ENCODE measurements at regions not wholly inside any gene's neighbourhood (a gene's known extent, or its start where the extent isn't known, plus 50 kb on each side); places are given as distances from the start of the nearest gene placed in this dataset.
"Not testable (repeated sequence)": the region's sequence is repeated elsewhere in the genome, so short reads cannot be mapped to it uniquely, and the experiment has no call there.

DNA sequence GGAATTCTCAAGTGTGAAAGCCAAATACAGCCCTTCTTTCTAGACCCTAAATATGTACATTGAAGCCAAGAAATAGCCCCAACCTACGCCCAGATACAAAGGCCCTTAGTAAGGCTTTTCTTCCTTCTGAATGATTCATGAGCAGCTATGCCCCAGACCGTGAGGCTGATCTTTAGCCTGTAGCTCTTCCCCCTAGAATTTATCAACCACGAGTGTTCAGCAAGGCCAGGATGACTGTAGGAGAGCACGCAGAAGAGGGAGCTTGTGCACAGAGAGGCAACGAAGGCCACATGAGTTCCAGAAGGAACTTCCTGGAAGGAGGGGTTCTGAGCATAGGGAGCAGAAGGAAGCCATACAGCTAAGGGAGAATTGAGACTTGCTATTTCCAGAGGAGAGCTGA is 53.0 kb upstream of the HABP2 start:
- DNase-seq: no peak
- intact Hi-C loops (cut with micrococcal nuclease): no loop called here
- no peak overlapping the region for H3K27ac Mint-ChIP-seq
- H3K4me1 Mint-ChIP-seq: no peaks in the 10 kb centered on the region
- no peak for ATAC-seq
- no peak overlapping the region for H3K4me3 Mint-ChIP-seq
- Histone ChIP-seq H3K4me1 (ENCODE audit: control insufficient read depth, insufficient read depth, low read length) (peaks cover 4% of the 10 kb centered on the region), H3K9me3 (ENCODE audit: control insufficient read depth, insufficient read depth, low read length) (no peaks in the 10 kb centered on the region), H3K27me3 (ENCODE audit: control insufficient read depth, insufficient read depth, low read length) (no peaks in the 10 kb centered on the region), H3K27ac (ENCODE audit: low read length) (no peak overlapping the region), H3K36me3 (ENCODE audit: control insufficient read depth, insufficient read depth, low read length) (no peaks in the 10 kb centered on the region), H3K4me3 (ENCODE audit: low read length) (no peak overlapping the region)
- H3K27me3 Mint-ChIP-seq (ENCODE audit: low read depth in 2 of 2): peaks cover 2 to 6% of the 10 kb centered on the region in 2 donors
- 80% methylated on average over 5 of the region's 5 CpGs for WGBS (ENCODE audit: insufficient coverage)
- H3K36me3 Mint-ChIP-seq: no peaks in the 10 kb centered on the region
- TF ChIP-seq, protein P1, sequence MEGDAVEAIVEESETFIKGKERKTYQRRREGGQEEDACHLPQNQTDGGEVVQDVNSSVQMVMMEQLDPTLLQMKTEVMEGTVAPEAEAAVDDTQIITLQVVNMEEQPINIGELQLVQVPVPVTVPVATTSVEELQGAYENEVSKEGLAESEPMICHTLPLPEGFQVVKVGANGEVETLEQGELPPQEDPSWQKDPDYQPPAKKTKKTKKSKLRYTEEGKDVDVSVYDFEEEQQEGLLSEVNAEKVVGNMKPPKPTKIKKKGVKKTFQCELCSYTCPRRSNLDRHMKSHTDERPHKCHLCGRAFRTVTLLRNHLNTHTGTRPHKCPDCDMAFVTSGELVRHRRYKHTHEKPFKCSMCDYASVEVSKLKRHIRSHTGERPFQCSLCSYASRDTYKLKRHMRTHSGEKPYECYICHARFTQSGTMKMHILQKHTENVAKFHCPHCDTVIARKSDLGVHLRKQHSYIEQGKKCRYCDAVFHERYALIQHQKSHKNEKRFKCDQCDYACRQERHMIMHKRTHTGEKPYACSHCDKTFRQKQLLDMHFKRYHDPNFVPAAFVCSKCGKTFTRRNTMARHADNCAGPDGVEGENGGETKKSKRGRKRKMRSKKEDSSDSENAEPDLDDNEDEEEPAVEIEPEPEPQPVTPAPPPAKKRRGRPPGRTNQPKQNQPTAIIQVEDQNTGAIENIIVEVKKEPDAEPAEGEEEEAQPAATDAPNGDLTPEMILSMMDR (IDR thresholded peaks at IDR 0.05): no peak
- H3K9me3 Mint-ChIP-seq: no peaks in the 10 kb centered on the region

DNA sequence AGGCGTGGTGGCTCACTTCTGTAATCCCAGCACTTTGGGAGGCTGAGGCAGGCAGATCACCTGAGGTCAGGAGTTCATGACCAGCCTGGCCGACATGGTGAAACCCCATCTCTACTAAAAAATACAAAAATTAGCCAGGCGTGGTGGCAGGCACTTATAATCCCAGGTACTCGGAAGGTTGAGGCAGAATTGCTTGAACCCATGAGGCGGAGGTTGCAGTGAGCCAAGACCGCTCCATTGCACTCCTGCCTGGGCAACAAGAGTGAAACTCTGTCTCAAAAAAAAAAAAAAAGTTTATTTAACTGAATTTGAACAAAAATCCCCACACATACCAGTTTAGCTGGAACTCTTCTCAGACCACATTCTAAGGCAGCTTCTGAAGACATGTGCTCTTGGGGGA is 51.8 kb upstream of the HABP2 start:
- H3K4me3 ChIP-seq (ENCODE audit: low read length); H3K4me1 Mint-ChIP-seq; H3K36me3 ChIP-seq (ENCODE audit: control insufficient read depth, insufficient read depth, low read length); H3K9me3 ChIP-seq (ENCODE audit: control insufficient read depth, insufficient read depth, low read length); H3K9me3 Mint-ChIP-seq; H3K27ac Mint-ChIP-seq; intact Hi-C loops (cut with micrococcal nuclease); H3K36me3 Mint-ChIP-seq; H3K27ac ChIP-seq (ENCODE audit: low read length); H3K4me1 ChIP-seq (ENCODE audit: control insufficient read depth, insufficient read depth, low read length); H3K27me3 Mint-ChIP-seq (ENCODE audit: low read depth in 2 of 2); ATAC-seq; DNase-seq; H3K4me3 Mint-ChIP-seq; H3K27me3 ChIP-seq (ENCODE audit: control insufficient read depth, insufficient read depth, low read length): not testable (repeated sequence)
- WGBS (ENCODE audit: insufficient coverage): 84% methylated on average over 6 of the region's 6 CpGs

All from natural killer cell (primary cell).